CD4-positive, alpha-beta T cell (primary cell): ENCODE measurements at regions not wholly inside any gene's neighbourhood (a gene's known extent, or its start where the extent isn't known, plus 50 kb on each side); places are given as distances from the start of the nearest gene placed in this dataset.
"Not testable (repeated sequence)": the region's sequence is repeated elsewhere in the genome, so short reads cannot be mapped to it uniquely, and the experiment has no call there.

Source experiments
- ATAC-seq: fragments of 200-7000 bp; cut with Tn5 transposase; one replicate; pipeline ENCODE4 v1.10.0; 2022; ENCODE audit warnings: mild to moderate bottlenecking; ENCODE audit not compliant: poor library complexity
- CTCF ChIA-PET: fragments of 350-600 bp; sonication (Branson Sonifier 250); formaldehyde crosslinking; loops from one replicate; lab custom pipeline; 2021; ENCODE audit warnings: antibody characterized with exemption, inconsistent platforms; lab: Charles Lee
- POLR2A ChIA-PET: fragments of 350-600 bp; sonication (Branson Sonifier 250); formaldehyde crosslinking; loops from one replicate; lab custom pipeline; 2021; ENCODE audit warnings: antibody characterized with exemption, inconsistent platforms; lab: Charles Lee
- DNase-seq, 14 experiments: peaks; one replicate each; pipeline ENCODE4 v3.0.0-alpha.2; 2013 to 2020; ENCODE audit warnings: mixed read lengths in 2 of 14
- H3K27ac ChIP-seq, 2 donors: one replicate each; pipeline versions ENCODE4 v1.5.1 to v1.7.0; 2013; ENCODE audit warnings: low read length in 2 of 2, low read depth in 1 of 2, mild to moderate bottlenecking in 1 of 2
- H3K27me3 ChIP-seq, 2 experiments: 1 replicate in 1 of 2; 2 replicates in 1 of 2; pipeline versions ENCODE4 v1.6.1 to v1.7.0; 2013; ENCODE audit warnings: low read length in 2 of 2, control low read depth in 1 of 2, mild to moderate bottlenecking in 1 of 2, moderate library complexity in 1 of 2; ENCODE audit not compliant: insufficient read depth in 2 of 2, control insufficient read depth in 1 of 2
- H3K36me3 ChIP-seq: one replicate; pipeline ENCODE4 v1.6.1; 2013; ENCODE audit warnings: low read length, control low read depth; ENCODE audit not compliant: insufficient read depth
- H3K4me1 ChIP-seq: one replicate; pipeline ENCODE4 v1.6.1; 2013; ENCODE audit warnings: low read length, control low read depth; ENCODE audit not compliant: insufficient read depth
- H3K4me3 ChIP-seq: one replicate; pipeline ENCODE4 v1.5.1; 2013; ENCODE audit warnings: mild to moderate bottlenecking, low read length, moderate library complexity
- H3K9me3 ChIP-seq, 2 experiments: 1 replicate in 1 of 2; 2 replicates in 1 of 2; pipeline versions ENCODE4 v1.6.1 to v1.7.0; 2013; ENCODE audit warnings: low read length in 2 of 2, mild to moderate bottlenecking in 2 of 2, control low read depth in 1 of 2, moderate library complexity in 1 of 2; ENCODE audit not compliant: control insufficient read depth in 1 of 2, insufficient read depth in 1 of 2
- H3K27ac Mint-ChIP-seq: one replicate; pipeline ENCODE4 v1.8.0; 2020; ENCODE audit warnings: mixed read lengths
- H3K27me3 Mint-ChIP-seq: one replicate; pipeline ENCODE4 v1.8.0; 2021; ENCODE audit warnings: mixed read lengths
- H3K36me3 Mint-ChIP-seq: one replicate; pipeline ENCODE4 v1.8.0; 2021; ENCODE audit warnings: low read depth, mixed read lengths
- H3K4me1 Mint-ChIP-seq: one replicate; pipeline ENCODE4 v1.8.0; 2021; ENCODE audit warnings: low read depth, mixed read lengths
- H3K4me3 Mint-ChIP-seq: one replicate; pipeline ENCODE4 v1.8.0; 2020; ENCODE audit warnings: mild to moderate bottlenecking, mixed read lengths
- H3K9me3 Mint-ChIP-seq: one replicate; pipeline ENCODE4 v1.8.0; 2020; ENCODE audit warnings: mixed read lengths
- intact Hi-C, 2 experiments: fragments of 100-400 bp; cut with DNase I in 1 of 2; cut with micrococcal nuclease in 1 of 2; formaldehyde crosslinking; loops; one replicate each; pipeline versions ENCODE4 v1.15.1 to v1.9.0; 2023 to 2025; cut with DNase I, micrococcal nuclease
- TF ChIP-seq, protein P1 (sequence below): fragments of 200-600 bp; IDR thresholded peaks from one replicate; pipeline ENCODE4 v1.8.0; 2022; ENCODE audit warnings: antibody characterized with exemption, mild to moderate bottlenecking

DNA sequence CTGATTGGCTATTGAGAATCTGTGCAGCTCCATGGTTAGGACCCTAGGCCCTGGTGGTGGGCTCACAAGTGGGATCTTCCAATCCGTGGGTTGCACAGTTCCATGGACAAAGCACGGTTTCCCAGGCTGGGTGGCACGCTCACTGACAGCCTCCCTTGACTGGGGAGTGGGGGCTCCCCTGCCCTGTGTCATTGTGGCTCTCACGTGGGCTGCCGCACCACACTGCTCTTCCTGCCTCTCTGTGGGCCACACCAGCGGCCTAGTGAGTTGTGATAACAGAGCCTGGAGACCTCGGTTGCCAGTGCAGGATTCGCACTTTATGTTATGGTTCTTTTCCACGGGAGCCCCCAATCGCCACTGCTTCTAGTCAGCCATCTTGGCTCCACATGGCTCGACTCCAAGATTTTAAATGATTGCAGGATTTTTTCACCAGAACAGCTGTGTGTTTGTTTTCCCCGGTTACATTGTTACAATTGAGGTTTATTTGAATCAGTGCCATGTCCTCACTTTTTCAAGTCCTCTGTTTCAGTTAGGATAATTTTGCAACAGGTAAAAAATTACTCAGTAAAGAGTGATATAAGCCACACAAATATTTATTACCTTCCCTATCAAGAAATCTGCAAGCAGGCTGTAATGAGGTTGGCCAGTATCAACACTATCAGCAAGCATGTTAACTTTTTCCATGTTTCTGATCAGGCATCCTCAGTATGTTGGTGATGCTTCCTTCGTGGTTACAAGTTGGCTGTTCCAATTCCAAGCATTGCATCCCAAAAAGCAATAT, 253.8 kb downstream of the ZNF608 start:
- intact Hi-C loops = no loop called here
- no peak for ATAC-seq

DNA sequence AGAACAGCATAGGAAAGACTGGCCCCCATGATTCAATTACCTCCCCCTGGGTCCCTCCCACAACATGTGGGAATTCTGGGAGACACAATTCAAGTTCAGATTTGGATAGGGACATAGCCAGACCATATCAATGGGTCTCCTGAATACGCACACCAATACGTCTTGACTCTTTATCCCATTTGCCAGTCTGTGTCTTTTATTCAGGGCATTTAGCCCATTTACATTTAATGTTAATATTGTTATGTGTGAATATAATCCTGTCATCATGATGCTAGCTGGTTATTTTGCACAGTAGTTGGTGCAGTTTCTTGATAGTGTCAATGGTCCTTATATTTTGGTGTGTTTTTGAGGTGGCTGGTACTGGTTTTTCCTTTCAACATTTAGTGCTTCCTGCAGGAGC, 256.1 kb downstream of the ZNF608 start:
- H3K27ac ChIP-seq, H3K27me3 ChIP-seq, H3K4me1 Mint-ChIP-seq, H3K4me3 ChIP-seq, CTCF ChIA-PET, H3K36me3 ChIP-seq, intact Hi-C loops, H3K4me3 Mint-ChIP-seq, H3K4me1 ChIP-seq, H3K27me3 Mint-ChIP-seq, H3K27ac Mint-ChIP-seq, ATAC-seq, H3K36me3 Mint-ChIP-seq, DNase-seq, POLR2A ChIA-PET: not testable (repeated sequence)
- peaks cover 14% of the 10 kb centered on the region for H3K9me3 Mint-ChIP-seq
- peaks cover 0 to 16% of the 10 kb centered on the region in 2 experiments for H3K9me3 ChIP-seq

More for the DNA sequence above, 253.8 kb downstream of the ZNF608 start:
- no peaks in the 10 kb centered on the region for H3K27me3 Mint-ChIP-seq
- H3K36me3 Mint-ChIP-seq = no peaks in the 10 kb centered on the region
- no peaks in the 10 kb centered on the region for H3K4me1 Mint-ChIP-seq
- no peak overlapping the region for H3K4me3 Mint-ChIP-seq
- peaks cover 0 to 16% of the 10 kb centered on the region in 2 experiments for H3K9me3 ChIP-seq
- no peaks in the 10 kb centered on the region for H3K36me3 ChIP-seq
- ChIA-PET POLR2A (no interaction called here), CTCF (no interaction called here)
- no peaks in the 10 kb centered on the region for H3K4me1 ChIP-seq
- no peak for DNase-seq
- H3K27ac ChIP-seq = no peak overlapping the region
- no peak overlapping the region for H3K27ac Mint-ChIP-seq
- no peak overlapping the region for H3K4me3 ChIP-seq
- TF ChIP-seq, protein P1, sequence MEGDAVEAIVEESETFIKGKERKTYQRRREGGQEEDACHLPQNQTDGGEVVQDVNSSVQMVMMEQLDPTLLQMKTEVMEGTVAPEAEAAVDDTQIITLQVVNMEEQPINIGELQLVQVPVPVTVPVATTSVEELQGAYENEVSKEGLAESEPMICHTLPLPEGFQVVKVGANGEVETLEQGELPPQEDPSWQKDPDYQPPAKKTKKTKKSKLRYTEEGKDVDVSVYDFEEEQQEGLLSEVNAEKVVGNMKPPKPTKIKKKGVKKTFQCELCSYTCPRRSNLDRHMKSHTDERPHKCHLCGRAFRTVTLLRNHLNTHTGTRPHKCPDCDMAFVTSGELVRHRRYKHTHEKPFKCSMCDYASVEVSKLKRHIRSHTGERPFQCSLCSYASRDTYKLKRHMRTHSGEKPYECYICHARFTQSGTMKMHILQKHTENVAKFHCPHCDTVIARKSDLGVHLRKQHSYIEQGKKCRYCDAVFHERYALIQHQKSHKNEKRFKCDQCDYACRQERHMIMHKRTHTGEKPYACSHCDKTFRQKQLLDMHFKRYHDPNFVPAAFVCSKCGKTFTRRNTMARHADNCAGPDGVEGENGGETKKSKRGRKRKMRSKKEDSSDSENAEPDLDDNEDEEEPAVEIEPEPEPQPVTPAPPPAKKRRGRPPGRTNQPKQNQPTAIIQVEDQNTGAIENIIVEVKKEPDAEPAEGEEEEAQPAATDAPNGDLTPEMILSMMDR = no peak
- H3K9me3 Mint-ChIP-seq = peaks cover 14% of the 10 kb centered on the region
- no peaks in the 10 kb centered on the region for H3K27me3 ChIP-seq

DNA sequence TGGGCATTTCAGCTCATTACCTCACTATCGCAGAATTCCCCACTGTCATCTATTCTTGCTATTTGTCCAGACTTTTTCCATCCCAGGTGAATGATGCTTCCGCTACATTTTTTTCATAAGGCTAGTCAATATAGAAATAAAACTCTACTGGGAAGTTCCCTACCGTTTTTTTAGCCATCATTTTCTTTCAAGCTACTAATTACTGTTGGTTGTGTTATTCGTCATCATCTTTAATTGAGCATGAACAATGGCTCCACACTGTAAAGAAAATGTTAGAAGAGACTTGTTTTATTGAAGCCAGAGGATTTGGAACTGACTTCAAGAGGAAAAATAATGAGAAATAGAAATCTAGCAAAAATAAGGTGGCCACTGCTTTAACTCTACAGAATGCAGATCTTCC, 265.0 kb downstream of the ZNF608 start:
- Mint-ChIP-seq H3K27me3 (no peaks in the 10 kb centered on the region), H3K36me3 (no peaks in the 10 kb centered on the region), H3K4me3 (no peak overlapping the region), H3K4me1 (no peaks in the 10 kb centered on the region), H3K9me3 (peaks cover 5% of the 10 kb centered on the region), H3K27ac (no peak overlapping the region)
- no peaks in the 10 kb centered on the region for H3K4me1 ChIP-seq
- ATAC-seq = no peak
- POLR2A ChIA-PET = no interaction called here
- intact Hi-C loops = no loop called here
- TF ChIP-seq, protein P1 = no peak
- no peaks in the 10 kb centered on the region for H3K36me3 ChIP-seq
- CTCF ChIA-PET = no interaction called here
- no peaks in the 10 kb centered on the region for H3K9me3 ChIP-seq
- no peak overlapping the region for H3K27ac ChIP-seq
- no peak overlapping the region for H3K4me3 ChIP-seq
- DNase-seq = no peak
- H3K27me3 ChIP-seq = no peaks in the 10 kb centered on the region

DNA sequence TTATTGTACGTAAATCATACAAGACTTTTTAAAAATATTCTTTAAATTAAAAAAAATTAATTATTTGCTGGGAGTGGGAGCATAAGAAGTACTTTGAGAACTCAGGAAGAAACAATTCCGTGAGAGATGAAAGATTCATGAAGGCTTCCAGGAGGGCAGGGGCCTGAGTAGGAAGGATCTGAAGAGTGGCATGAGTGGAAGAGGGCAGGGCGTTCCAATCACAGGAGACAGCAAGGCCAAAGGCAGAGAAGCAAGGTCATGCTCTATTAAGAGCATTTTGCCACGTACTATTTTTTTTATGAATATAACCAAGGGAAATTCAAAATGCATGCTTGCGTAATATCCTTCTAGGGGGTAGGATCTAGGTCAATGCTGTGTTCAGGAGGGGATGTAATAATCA, 265.5 kb downstream of the ZNF608 start:
- Mint-ChIP-seq H3K27me3 (no peaks in the 10 kb centered on the region), H3K27ac (no peak overlapping the region), H3K4me1 (no peaks in the 10 kb centered on the region), H3K4me3 (no peak overlapping the region), H3K9me3 (peaks cover 5% of the 10 kb centered on the region), H3K36me3 (no peaks in the 10 kb centered on the region)
- intact Hi-C loops = no loop called here
- Histone ChIP-seq H3K9me3 (no peaks in the 10 kb centered on the region), H3K4me1 (no peaks in the 10 kb centered on the region), H3K36me3 (no peaks in the 10 kb centered on the region), H3K27ac (no peak overlapping the region), H3K27me3 (no peaks in the 10 kb centered on the region), H3K4me3 (no peak overlapping the region)
- DNase-seq (no peak), ATAC-seq (no peak)
- ChIA-PET CTCF (no interaction called here), POLR2A (no interaction called here)
- TF ChIP-seq, protein P1 = no peak
